ENCODE measurements at regions not wholly inside any gene's neighbourhood (a gene's known extent, or its start where the extent isn't known, plus 50 kb on each side); places are given as distances from the start of the nearest gene placed in this dataset.
"Not testable (repeated sequence)": the region's sequence is repeated elsewhere in the genome, so short reads cannot be mapped to it uniquely, and the experiment has no call there.

GRCh38 chr14:43356382-43356781 lies 1150.7 kb downstream of the FSCB start:
- WGBS, 2 donors (ENCODE audit: low coverage in 1 of 2) = 39 to 67% methylated on average over 1 of the region's 1 CpG
- Histone ChIP-seq H3K36me3 (no peaks in the 10 kb centered on the region), H3K4me3 (no peak overlapping the region), H3K27ac (no peak overlapping the region), H3K27me3 (no peaks in the 10 kb centered on the region), H3K4me1 (no peaks in the 10 kb centered on the region), H3K9me3 (no peaks in the 10 kb centered on the region)
- no peak for TF ChIP-seq POLR2AphosphoS5 (IDR thresholded peaks at IDR 0.05)
- no peak for TF ChIP-seq EP300 (IDR thresholded peaks at IDR 0.05)
- TF ChIP-seq CTCF (IDR thresholded peaks at IDR 0.05) = no peak
- no peak for TF ChIP-seq POLR2A (IDR thresholded peaks at IDR 0.05)
- ATAC-seq = no peak

GRCh38 chr14:43341921-43342320 lies 1165.2 kb downstream of the FSCB start:
- no peak for ATAC-seq
- Histone ChIP-seq H3K27ac (no peak overlapping the region), H3K27me3 (no peaks in the 10 kb centered on the region), H3K4me1 (no peaks in the 10 kb centered on the region), H3K9me3 (no peaks in the 10 kb centered on the region), H3K4me3 (no peak overlapping the region), H3K36me3 (no peaks in the 10 kb centered on the region)
- no CpG with 5 or more reads among the region's 3 CpGs for WGBS, 2 donors (ENCODE audit: low coverage in 1 of 2)
- TF ChIP-seq CTCF (IDR thresholded peaks at IDR 0.05) = no peak

GRCh38 chr14:43338713-43339112 lies 1168.4 kb downstream of the FSCB start:
- no peaks in the 10 kb centered on the region for H3K36me3 ChIP-seq
- H3K27me3 ChIP-seq = no peaks in the 10 kb centered on the region
- ATAC-seq = no peak
- TF ChIP-seq POLR2AphosphoS5 (IDR thresholded peaks at IDR 0.05) (no peak), POLR2A (IDR thresholded peaks at IDR 0.05) (no peak), EP300 (IDR thresholded peaks at IDR 0.05) (no peak), CTCF (IDR thresholded peaks at IDR 0.05) (no peak)
- no peaks in the 10 kb centered on the region for H3K9me3 ChIP-seq
- H3K4me1 ChIP-seq = no peaks in the 10 kb centered on the region
- WGBS, 2 donors (ENCODE audit: low coverage in 1 of 2) = 55 to 62% methylated on average over 1 of the region's 1 CpG
- H3K4me3 ChIP-seq = no peak overlapping the region
- H3K27ac ChIP-seq = no peak overlapping the region

- ATAC-seq = no peak
Measured at GRCh38 chr14:43336351-43336750, 1170.7 kb downstream of the FSCB start.

GRCh38 chr14:43326501-43327407 lies 1180.3 kb downstream of the FSCB start:
- H3K9me3 ChIP-seq, H3K4me1 ChIP-seq, H3K4me3 ChIP-seq, H3K36me3 ChIP-seq, H3K27ac ChIP-seq, H3K27me3 ChIP-seq, ATAC-seq: not testable (repeated sequence)
- WGBS, 2 donors (ENCODE audit: low coverage in 1 of 2) = 80 to 92% methylated on average over 1 to 2 of the region's 24 CpGs

More at GRCh38 chr14:43336351-43336750, 1170.7 kb downstream of the FSCB start:
- Histone ChIP-seq H3K4me1 (no peaks in the 10 kb centered on the region), H3K27ac (no peak overlapping the region), H3K36me3 (no peaks in the 10 kb centered on the region), H3K9me3 (no peaks in the 10 kb centered on the region), H3K27me3 (no peaks in the 10 kb centered on the region), H3K4me3 (no peak overlapping the region)
- 48 to 83% methylated on average over 2 of the region's 2 CpGs for WGBS, 2 donors (ENCODE audit: low coverage in 1 of 2)
- no peak for TF ChIP-seq EP300 (IDR thresholded peaks at IDR 0.05)
- no peak for TF ChIP-seq POLR2A (IDR thresholded peaks at IDR 0.05)
- TF ChIP-seq POLR2AphosphoS5 (IDR thresholded peaks at IDR 0.05) = no peak
- no peak for TF ChIP-seq CTCF (IDR thresholded peaks at IDR 0.05)

Measured in gastroesophageal sphincter (tissue), 4 donors.